HG03378 (cell line): ENCODE measurements at regions not wholly inside any gene's neighbourhood (a gene's known extent, or its start where the extent isn't known, plus 50 kb on each side); places are given as distances from the start of the nearest gene placed in this dataset.

Experiments
- ATAC-seq: cut with Tn5 transposase; IDR thresholded peaks from one replicate; pipeline ENCODE4 v1.9.1; 2021; ENCODE audit warnings: mild to moderate bottlenecking, moderate library complexity; ENCODE audit not compliant: unreplicated experiment

DNA sequence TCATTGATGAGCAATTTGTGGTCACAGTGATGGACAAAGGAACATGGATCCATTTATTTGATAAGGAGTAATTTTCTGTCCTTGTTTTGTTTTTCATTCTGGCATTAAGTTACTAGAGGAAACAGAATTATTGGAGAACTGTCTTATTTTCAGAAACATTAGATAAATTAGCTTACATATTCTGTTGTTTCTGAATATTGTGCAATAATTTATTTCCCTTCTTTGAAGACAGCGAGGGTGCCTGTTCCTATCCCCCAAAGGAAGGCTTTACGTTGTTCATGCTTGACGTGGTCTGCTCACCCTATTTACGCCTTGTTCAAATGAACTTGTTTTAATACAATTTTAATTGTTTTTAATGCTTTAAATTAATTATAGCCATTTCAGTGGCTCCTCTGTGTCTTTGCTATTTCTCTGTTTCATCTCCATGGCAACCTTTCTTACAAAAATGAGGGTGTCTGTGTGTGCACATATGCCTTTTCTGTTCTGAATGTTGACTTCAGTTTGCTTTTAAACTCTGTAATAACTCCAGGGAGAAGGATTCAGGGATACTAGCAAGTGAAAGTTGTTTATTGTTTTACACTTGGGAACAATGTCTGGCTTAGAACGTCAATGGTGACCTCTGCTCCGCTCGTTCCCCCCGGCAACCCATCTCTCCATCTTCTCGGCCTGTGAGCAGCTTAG lies 138.3 kb upstream of the PLET1 start:
- no peak for ATAC-seq

DNA sequence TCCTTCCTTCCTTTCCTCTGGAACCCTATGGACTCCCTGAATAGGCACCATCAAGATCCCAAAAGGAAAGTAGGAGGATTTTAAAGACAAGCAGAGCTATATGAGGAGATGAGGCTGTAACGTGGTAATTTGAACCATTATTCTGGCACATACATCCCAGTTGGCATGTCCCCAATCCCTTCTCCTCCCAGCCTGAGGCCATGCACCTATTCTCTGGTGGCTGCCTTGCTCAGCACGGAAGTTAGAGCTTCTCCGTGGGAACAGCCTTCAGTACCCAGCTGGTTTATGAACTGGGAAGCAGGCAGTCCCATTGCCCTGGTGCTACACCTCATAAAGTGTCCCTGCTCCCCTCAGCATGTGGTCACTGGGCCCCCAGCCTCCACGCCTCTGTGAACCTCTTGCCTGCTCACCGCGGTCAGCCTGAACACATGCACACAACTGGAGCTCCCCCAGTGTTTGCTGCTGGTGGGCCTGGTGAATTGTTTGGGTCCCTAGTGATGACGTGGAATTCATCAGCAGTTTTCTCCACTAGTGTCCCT lies 139.9 kb upstream of the PLET1 start:
- no peak for ATAC-seq

DNA sequence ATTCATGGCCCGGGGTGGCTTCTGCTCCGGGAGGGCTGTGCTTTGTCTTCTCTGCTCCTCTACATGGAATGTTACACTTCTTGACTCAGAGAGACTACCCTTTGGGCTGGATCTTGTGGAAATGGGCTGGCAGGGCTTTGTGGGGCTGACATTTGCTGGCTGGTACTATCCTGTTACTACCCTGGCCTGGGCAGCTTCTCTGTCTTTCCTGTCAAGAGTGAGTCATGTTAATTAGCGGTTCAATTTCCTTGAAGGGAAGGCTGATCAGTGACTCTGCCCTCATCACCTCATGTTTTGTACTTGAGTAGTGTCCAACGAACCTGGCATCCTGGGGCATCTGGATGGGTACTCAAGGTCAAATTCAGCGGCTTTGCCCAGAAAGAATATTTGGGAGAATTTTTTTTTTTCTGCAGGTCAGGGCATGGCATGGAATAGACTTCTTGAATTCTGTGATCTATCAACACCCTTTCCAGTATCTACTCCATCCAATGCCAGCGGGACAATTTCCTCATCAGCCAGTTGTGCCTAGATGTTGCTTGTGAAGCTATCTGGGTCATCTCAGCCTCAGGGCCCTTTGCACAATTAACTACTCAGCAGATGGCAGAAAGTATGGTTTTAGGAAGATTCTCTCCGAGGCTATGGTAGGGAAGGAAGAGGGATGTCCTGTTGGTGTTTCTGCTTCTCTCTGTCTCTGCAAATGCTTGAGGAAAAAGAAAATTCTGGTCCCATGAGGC lies 140.5 kb upstream of the PLET1 start:
- ATAC-seq: no peak

DNA sequence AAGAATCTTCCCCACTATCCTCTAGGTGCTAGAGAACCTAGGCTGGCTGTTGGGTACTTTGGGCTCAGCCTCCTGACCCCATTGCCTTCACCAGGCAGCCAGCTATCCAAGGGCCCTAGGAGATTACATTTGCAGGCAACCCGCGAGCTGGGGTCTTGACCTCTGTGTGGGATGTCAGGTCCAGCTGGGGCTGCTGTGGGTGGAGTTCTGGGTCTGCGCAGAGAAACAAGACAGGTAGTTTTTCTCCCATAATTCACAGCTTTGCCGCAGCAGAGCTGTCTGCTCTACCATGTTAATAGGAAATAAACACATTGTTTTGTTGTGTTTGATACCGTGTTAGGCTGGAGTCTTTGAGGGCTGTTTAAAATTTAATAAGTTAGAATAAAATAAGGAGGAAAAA lies 142.8 kb upstream of the PLET1 start:
- ATAC-seq: no peak

DNA sequence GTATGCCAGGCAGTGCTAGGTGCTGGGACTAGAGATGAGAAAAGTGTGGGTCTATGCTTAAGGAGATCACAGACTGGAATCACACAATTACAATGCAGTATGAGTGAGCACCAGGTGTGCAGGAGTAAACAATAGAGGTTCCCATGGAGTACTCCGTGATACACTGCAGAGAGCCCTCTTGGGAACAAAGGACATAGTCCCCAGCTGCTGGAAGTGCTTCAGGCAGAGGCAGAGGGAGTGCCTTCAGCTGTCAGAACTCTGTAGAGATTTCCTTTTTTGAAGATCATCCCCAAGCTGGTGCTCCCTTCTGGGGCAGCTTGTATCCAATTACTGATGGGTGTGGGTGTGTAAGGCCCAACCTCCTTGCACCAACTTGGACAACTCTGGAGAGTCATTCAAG lies 143.5 kb upstream of the PLET1 start:
- ATAC-seq: no peak

DNA sequence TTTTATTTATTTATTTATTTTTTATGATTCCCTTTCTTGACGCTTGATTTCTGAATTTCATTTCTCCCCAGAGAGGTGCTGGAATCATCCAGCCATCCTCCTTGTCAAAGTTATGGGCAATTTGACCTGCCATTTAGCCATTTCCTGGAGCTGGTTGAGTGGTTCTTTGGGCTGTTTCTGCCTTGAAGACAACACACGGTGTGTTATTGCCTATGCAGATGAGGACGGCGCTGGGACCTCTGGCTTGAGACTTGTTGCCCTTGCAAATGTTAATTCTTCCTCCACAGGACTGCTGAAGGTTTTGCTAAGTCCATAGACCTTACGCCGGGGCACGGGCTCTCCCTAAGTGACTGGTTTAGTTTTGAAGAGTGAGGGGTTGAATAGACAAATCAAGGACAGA lies 147.9 kb upstream of the PLET1 start:
- no peak for ATAC-seq

DNA sequence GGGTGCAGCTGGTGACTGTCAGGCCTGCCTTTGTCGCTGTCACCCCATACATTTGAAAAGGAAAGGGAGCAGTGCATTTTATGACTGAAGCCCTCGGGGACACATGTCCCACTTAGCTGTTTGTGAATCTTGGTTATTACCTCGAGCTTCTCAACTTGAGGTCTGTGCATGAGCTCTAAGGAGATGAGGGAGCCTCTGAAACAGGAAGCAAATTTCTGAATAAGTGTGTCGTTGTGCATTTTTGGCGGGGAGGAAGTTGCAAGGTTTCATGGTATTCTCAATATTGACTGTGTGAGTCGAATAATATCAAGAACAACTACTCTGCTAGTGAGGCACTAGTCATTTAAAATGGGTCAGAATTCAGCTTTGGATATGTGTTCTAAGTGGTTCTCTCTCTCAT lies 149.7 kb upstream of the PLET1 start:
- no peak for ATAC-seq

DNA sequence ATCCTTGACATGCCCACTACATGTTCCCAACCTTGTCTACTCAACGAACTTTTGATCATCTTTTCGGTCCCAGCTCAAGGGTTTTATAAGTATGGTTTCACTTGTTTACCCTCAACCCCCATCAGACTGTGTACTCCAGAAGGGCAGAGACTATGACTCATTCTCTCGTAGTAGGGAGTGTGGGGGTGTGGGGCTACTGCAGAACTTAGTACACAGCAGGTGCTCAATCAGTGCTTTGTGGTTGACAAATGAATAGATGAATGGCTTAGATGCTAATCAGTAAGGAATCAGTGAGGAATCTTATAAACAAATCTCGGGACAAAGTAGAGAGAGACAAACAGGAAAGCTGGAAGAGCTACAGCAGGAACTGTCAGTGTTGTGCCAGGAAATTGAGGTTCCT lies 151.7 kb upstream of the PLET1 start:
- no peak for ATAC-seq

DNA sequence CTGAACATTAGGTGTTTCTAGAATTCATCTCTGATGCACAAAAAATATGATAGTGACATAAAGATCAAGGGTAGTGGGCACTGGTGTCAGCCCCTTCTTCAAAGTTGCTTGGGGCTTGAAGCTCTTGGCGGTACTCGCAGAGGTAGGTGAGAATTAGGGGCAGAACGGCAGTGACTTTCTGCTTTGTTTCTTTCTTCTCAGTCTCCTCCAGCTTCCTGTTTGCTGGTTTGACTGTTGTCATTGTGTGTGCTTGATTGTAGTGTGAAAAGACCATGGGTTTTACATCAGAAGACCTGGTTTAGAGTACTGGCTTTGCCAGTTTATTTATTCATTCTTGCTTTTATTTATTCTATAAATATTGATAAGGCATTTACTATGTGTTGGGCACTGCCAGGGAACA lies 156.7 kb upstream of the PLET1 start:
- ATAC-seq: no peak

DNA sequence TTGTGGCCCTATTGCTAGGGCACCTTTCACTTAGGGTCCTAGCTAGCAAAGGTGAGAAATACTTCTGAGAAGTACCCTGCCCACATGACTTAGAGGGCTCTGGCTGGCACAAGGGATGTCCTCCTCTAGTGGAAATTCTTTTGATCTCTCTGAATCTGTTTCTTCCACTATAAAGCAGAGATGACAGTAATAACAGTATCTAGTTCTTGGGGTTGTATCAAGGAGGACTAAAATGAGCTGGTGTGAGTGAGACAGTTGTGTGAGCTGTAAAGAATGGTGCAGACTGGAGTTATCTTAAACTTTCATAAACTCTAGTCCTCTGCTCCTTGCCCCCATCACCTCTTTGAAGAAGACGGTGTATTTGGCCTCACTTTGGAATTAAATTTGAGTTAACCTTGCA lies 157.8 kb upstream of the PLET1 start:
- no peak for ATAC-seq

DNA sequence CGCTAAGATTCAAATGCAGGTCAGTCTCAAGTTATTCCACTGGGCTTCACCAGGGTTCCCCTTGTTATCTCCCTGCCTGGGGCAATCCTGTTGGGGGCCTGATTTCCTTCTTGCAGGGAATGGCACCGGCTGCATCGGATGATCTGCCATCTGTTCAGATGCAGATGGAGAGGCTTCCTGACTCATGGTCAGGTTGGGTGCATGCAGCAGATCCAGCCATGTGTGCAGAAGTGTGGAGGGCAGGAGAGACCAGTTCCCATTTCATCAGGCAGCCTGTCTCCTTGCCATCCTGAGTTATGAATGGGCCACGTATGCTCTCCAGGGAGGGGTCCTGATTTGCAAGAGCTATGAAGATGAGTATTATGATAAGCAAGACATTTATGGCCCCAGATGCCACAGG lies 161.2 kb upstream of the PLET1 start:
- no peak for ATAC-seq

DNA sequence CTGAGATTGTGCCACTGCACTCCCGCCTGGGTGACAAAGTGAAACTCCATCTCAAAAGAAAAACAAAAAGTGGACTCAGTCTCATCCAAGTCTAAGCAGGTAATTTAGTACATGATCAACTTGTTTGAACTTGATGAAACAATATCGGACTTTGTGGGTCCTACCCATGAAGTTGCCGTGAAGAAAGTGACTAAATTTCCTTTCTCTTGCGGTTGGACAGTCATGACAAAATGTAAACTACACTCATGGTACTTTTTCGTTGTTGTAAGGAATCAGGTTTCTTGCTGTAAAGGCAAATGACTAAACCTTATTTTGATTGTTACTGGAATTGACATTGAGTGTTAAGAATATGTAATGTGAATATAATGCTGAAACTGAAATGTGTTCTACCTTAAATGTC lies 164.5 kb upstream of the PLET1 start:
- ATAC-seq: no peak

DNA sequence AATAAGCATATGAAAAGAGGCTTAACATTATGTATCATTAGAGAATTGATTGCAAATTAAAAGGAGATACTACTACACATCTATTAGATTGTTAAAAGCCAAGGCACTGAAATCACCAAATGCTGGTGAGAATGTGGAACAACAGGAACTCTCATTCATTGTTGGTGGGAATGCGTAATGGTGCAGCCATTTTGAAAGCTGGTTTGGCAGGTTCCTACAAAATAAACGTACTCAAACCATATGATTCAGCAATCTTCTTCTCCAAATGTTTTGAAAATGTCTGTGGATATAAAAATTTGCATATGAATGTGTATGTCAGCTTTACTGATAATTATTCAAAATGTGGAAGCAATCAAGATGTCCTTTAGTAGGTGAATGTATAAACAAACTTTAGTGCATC lies 176.4 kb upstream of the PLET1 start:
- ATAC-seq: no peak

DNA sequence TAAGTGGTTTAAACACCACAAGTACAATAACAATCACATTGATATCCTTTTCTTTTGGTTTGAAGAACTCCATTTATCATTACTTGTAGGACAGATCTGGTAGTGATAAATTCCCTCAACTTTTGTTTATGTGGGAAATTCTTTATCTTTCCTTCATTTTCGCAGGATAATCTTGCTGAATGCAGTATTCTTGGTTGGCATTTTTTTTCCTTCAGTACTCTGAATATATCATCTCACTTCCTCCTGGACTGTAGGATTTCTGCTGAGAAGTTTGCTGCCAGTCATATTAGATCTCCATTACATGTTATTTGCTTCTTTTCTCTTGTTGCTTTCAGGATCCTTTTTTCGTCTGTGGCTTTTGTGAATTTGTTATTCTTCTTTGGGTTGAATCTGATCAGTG lies 179.0 kb upstream of the PLET1 start:
- ATAC-seq: no peak

DNA sequence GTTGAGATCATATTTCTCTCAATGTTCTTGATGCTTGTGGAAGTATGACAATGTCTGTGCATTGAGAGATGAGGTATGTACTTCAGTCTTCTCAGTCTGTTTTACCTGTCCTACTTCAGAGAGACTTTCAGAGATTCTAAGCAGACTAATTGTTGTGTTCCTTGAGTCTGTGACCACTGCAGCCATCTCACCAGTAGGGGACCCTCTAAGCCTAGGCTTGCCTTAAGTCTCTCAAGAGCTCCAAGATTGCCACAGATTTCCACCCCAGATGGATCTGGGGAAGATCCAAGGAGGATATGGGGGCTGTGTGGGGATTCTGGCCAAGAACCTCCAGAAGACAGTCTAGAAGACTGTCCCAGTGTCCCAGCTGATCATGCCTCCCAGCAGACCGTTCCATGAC lies 179.9 kb upstream of the PLET1 start:
- ATAC-seq: no peak

DNA sequence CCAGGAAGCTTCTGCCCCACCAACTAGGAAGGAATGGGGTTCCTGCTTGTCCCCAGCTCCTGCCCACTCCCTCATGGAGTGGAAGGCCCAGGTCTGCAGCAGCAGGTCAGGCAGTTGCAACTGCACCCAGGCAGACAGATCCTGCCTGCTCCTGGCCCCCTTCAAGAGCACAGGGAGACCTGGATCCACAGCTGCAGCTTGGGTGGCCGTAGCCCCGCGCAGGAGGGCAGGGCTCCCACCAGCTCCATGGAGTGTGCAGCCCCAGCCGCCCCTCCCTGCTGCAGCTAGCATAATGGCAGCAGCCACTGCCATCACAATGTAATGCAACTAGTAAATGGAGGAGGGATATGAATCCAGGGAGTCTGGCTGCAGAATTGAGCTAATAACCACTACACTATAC lies 187.5 kb upstream of the PLET1 start:
- no peak for ATAC-seq

DNA sequence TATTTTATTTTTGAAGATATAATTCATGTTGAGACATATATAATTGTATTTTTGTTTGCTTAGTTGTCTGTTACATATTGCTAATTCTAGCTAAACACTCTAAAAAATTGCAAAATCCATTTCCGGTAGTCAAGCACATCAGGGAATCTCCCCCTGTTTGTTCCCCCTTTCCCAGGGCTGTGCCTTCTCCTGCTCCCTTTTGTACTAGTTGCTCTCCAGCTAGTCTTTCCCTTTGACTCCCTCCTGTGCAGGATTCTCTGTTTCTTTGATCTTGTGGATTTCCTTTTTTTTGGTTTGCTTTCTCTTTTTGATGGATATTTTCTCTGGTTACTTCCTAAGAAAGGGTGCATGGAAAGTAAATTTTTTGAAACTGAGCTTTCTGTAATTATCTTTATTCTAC lies 188.1 kb upstream of the PLET1 start:
- ATAC-seq: no peak

DNA sequence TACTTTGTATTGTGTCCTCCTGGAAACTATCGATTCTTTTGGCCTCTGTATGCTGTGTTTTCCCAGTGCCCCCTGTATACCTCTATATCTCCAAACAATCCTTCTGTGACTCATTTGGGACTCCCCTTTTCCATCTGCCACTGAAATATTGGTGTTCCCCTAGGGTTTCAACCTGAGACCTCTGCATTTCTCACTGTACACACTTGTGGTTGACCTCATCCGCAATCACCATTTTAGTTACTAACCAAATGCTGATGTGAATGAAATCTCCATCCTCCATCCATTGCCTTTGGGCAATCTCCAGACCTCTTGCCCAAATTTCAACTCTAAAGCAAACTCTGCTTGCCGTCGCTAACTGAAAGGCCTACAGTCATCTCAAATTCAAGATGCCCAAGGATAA lies 190.6 kb upstream of the PLET1 start:
- ATAC-seq: no peak

DNA sequence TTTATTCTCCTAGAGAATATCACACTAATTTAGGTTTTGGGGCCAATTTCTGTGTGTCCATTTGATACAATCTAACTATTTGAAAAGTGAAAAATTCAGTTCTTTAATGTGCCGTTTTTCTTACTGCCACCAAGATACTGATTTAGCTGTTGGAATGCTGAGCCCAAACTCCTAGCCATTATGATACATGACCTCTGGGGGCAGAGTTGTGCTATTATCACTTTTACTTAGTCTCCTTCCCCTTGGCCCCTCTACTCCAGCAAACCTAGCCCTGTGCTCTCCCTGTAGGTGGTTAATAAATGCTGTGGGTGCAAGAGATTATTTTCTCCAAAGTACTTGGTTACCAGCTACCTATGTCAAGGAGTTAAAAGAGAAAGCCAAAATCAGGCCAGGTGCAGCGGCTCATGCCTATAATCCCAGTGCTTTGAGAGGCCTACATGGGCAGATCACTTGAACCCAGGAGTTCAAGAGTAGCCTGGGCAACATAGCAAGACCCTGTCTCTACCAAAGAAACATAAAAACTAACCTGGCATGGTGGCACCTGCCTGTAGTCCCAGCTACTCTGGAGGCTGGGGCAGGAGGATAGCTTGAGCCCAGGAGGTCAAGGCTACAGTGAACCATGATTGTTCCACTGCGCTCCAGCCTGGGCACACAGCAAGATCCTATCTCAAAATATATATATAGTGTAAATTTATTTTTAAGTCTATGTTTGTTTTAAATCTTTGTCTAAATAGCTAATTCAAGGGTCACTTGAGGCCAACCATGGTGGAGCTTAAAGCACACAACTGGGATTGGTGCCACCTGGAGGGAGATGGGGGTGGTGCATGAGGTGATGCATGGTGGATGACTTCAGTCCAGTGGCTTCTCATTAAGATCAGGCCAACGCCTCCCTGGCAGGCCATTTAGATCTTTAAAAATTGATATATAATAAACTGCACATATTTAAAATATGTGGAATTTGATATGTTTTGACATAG lies 193.2 kb upstream of the PLET1 start:
- no peak for ATAC-seq

DNA sequence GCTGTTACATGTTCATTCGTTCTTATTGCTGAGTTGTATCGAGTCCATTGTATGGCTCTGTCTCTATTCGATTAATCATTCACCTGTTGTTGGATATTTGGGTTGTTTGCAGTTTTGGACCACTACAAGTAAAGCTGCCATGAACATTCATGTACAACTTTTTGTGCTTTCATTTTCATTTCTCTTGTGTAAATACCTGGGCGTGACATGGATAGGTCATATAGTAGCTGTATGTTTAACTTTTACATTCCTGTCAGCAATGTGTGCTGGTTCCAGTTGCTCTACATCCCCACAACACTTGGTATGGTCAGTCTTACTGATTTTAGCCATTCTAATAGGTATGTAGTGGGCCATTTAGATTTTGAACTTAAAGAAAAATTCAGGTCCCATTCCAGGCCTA lies 194.2 kb upstream of the PLET1 start:
- no peak for ATAC-seq

DNA sequence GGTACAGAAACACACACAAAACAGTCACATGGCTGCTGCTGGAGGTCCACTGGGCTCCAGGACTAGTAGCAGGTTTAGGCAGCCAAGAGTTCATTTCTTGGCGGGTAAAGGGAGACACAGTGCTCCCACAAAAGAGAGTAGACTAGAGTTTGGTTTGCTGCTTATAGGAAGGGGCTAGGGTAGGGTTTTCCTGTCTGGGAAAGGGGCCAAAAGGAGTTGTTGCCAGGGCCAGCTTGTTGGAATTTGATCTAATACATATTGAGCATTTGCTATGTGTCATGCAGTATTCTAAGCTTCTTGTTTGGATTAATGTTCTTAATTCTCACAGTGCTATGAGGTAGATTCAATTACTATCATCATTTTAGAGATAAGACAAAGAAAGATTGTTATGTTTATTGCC lies 195.1 kb upstream of the PLET1 start:
- no peak for ATAC-seq
